Endothelial cell of umbilical vein (primary cell): ENCODE measurements at regions not wholly inside any gene's neighbourhood (a gene's known extent, or its start where the extent isn't known, plus 50 kb on each side); places are given as distances from the start of the nearest gene placed in this dataset.

Experiments used
- BruUV-seq: library from RNA; stranded (reverse); fragments of 400-500 nt; replicated peaks from 2 replicates; lab custom pipeline; 2021; lab: Mats Ljungman, UMichigan
- CTCF ChIA-PET: fragments of 300-600, 350-600 bp; sonication (Branson Sonifier 250); formaldehyde crosslinking; loops from one replicate; lab custom pipeline; 2021; ENCODE audit warnings: antibody characterized with exemption, inconsistent platforms; lab: Charles Lee
- POLR2A ChIA-PET: fragments of 300-600, 350-600 bp; sonication (Branson Sonifier 250); formaldehyde crosslinking; loops from one replicate; lab custom pipeline; 2021; ENCODE audit warnings: antibody characterized with exemption, inconsistent platforms; lab: Charles Lee
- DNase-seq: peaks from one replicate; pipeline ENCODE4 v3.0.0-alpha.2; 2011; ENCODE audit warnings: low read depth, low spot score
- FAIRE-seq: peaks from 2 replicates; lab custom pipeline; 2011; peaks lifted over from hg19 to GRCh38; lab: Jason Lieb, UNC
- H2AFZ ChIP-seq: 2 replicates; pipeline ENCODE4 v1.6.0; 2012; ENCODE audit warnings: low read depth, low read length, control low read depth, inconsistent platforms
- H3K27ac ChIP-seq: 2 replicates; pipeline ENCODE4 v1.5.1; 2011; ENCODE audit warnings: low read depth, mild to moderate bottlenecking, control low read depth, low read length, moderate library complexity; ENCODE audit not compliant: insufficient read depth
- H3K27me3 ChIP-seq, 2 experiments: 2 replicates each; pipeline versions ENCODE4 v1.6.0 to v1.6.1; 2011; ENCODE audit warnings: low read length in 2 of 2, mixed read lengths in 1 of 2; ENCODE audit not compliant: control insufficient read depth in 2 of 2, insufficient read depth in 2 of 2
- H3K36me3 ChIP-seq, 2 experiments: 2 replicates in 1 of 2; 3 replicates in 1 of 2; pipeline ENCODE4 v1.5.1; 2011; ENCODE audit warnings: low read length in 2 of 2, mild to moderate bottlenecking in 1 of 2, moderate library complexity in 1 of 2; ENCODE audit not compliant: control insufficient read depth in 2 of 2, insufficient read depth in 2 of 2; ENCODE audit errors: extremely low read depth in 1 of 2
- H3K4me1 ChIP-seq: 3 replicates; pipeline ENCODE4 v1.5.1; 2011; ENCODE audit warnings: mild to moderate bottlenecking, low read length; ENCODE audit not compliant: control insufficient read depth, insufficient read depth; ENCODE audit errors: extremely low read depth
- H3K4me2 ChIP-seq: 2 replicates; pipeline ENCODE4 v1.6.1; 2011; ENCODE audit warnings: low read length, control low read depth, mixed read lengths; ENCODE audit not compliant: insufficient read depth
- H3K4me3 ChIP-seq, 3 experiments: fragments of 200-600 bp in 1 of 3; sonication (generic), shearing (Covaris generic) in 1 of 3; replicated peaks in 1 of 3; 2 replicates each; pipeline ENCODE4 v1.5.1; 2011 to 2016; ENCODE audit warnings: control low read depth in 3 of 3, low read length in 3 of 3, mild to moderate bottlenecking in 2 of 3, inconsistent platforms in 1 of 3, low read depth in 1 of 3, moderate library complexity in 1 of 3; ENCODE audit not compliant: insufficient read depth in 1 of 3
- H3K79me2 ChIP-seq: 2 replicates; pipeline ENCODE4 v1.6.0; 2012; ENCODE audit warnings: low read length, inconsistent platforms; ENCODE audit not compliant: control insufficient read depth, insufficient read depth
- H3K9ac ChIP-seq: replicated peaks from 2 replicates; pipeline ENCODE3; 2011; ENCODE audit warnings: low read length, control low read depth; ENCODE audit not compliant: insufficient read depth; ENCODE audit errors: extremely low read depth
- H3K9me1 ChIP-seq: replicated peaks from 3 replicates; pipeline ENCODE4 v1.6.0; 2011; ENCODE audit warnings: mild to moderate bottlenecking, low read length; ENCODE audit not compliant: control insufficient read depth, insufficient read depth; ENCODE audit errors: extremely low read depth
- H3K9me3 ChIP-seq: replicated peaks from 2 replicates; pipeline ENCODE4 v1.5.1; 2012; ENCODE audit warnings: low read length, inconsistent platforms; ENCODE audit not compliant: control insufficient read depth, insufficient read depth
- H4K20me1 ChIP-seq: replicated peaks from 2 replicates; pipeline ENCODE3; 2011; ENCODE audit warnings: mild to moderate bottlenecking, low read length; ENCODE audit not compliant: control insufficient read depth, insufficient read depth; ENCODE audit errors: extremely low read depth
- CTCF ChIP-seq, 2 donors: IDR thresholded peaks; 1 replicate in 1 of 2; 2 replicates in 1 of 2; pipeline ENCODE4 v1.5.1; 2011; ENCODE audit warnings: low read length in 2 of 2, mild to moderate bottlenecking in 2 of 2, moderate library complexity in 2 of 2, control low read depth in 1 of 2, inconsistent platforms in 1 of 2, low read depth in 1 of 2; ENCODE audit not compliant: insufficient read depth in 1 of 2; ENCODE audit errors: extremely low read depth in 1 of 2
- EZH2 ChIP-seq: IDR thresholded peaks from 2 replicates; pipeline ENCODE4 v1.6.1; 2012; ENCODE audit warnings: borderline replicate concordance, low read depth, mild to moderate bottlenecking, moderate library complexity, low read length, inconsistent platforms; ENCODE audit not compliant: severe bottlenecking
- FOS ChIP-seq: IDR thresholded peaks from 2 replicates; pipeline ENCODE4 v1.6.1; 2011; ENCODE audit warnings: mild to moderate bottlenecking, low read length, moderate library complexity, borderline replicate concordance; ENCODE audit not compliant: insufficient read depth
- GATA2 ChIP-seq: IDR thresholded peaks from 2 replicates; pipeline ENCODE4 v1.7.0; 2011; ENCODE audit warnings: low read depth, mild to moderate bottlenecking, moderate library complexity, mixed read lengths, low read length; ENCODE audit not compliant: insufficient read length, insufficient read depth
- JUN ChIP-seq: IDR thresholded peaks from 2 replicates; pipeline ENCODE4 v1.6.1; 2011; ENCODE audit warnings: borderline replicate concordance, low read depth; ENCODE audit not compliant: insufficient read length, insufficient read depth
- MAX ChIP-seq: IDR thresholded peaks from 2 replicates; pipeline ENCODE4 v1.6.1; 2011; ENCODE audit not compliant: insufficient read depth, insufficient read length
- MYC ChIP-seq: IDR thresholded peaks from one replicate; pipeline ENCODE4 v1.6.1; 2011; ENCODE audit warnings: mild to moderate bottlenecking, low read depth, low read length
- POLR2A ChIP-seq: IDR thresholded peaks from 2 replicates; pipeline ENCODE4 v1.6.1; 2012; ENCODE audit warnings: low read depth, mild to moderate bottlenecking, control low read depth, low read length
- POLR2AphosphoS5 ChIP-seq: IDR thresholded peaks from 2 replicates; pipeline ENCODE4 v1.6.1; 2012; ENCODE audit warnings: low read depth, mild to moderate bottlenecking, control low read depth, low read length, moderate library complexity; ENCODE audit not compliant: insufficient read depth
- dilution Hi-C: fragments of 300-500 bp; cut with MboI; formaldehyde crosslinking; loops from one replicate; pipeline ENCODE4 v1.15.0; 2019; ENCODE audit warnings: low sequenced_read_pairs; ENCODE audit not compliant: extremely low pct_ligation_motif_present
- intact Hi-C: fragments of 100-400 bp; cut with micrococcal nuclease; formaldehyde crosslinking; loops from one replicate; pipeline ENCODE4 v1.10.0; 2022

GRCh38 chr6:163866192-163866591 lies 451.7 kb downstream of the QKI start:
- Histone ChIP-seq H3K9me3 (no peaks in the 10 kb centered on the region), H3K9me1 (no peaks in the 10 kb centered on the region), H2AFZ (no peak overlapping the region), H4K20me1 (no peaks in the 10 kb centered on the region), H3K27me3 (no peaks in the 10 kb centered on the region), H3K9ac (no peak overlapping the region), H3K4me1 (no peaks in the 10 kb centered on the region), H3K27ac (no peak overlapping the region), H3K4me3 (no peak overlapping the region), H3K79me2 (no peaks in the 10 kb centered on the region), H3K36me3 (no peaks in the 10 kb centered on the region), H3K4me2 (no peak overlapping the region)
- DNase-seq (no peak), FAIRE-seq (no peak)
- no TSS peak for BruUV-seq
- CTCF ChIA-PET = no interaction called here
- TF ChIP-seq MAX = no peak
- TF ChIP-seq MYC = no peak
- TF ChIP-seq FOS = no peak
- no peak for TF ChIP-seq POLR2AphosphoS5
- TF ChIP-seq GATA2 = no peak
- no peak for TF ChIP-seq POLR2A
- no peak for TF ChIP-seq CTCF (IDR thresholded peaks at IDR 0.05; ENCODE audit: extremely low read depth in 1 of 2, insufficient read depth in 1 of 2, low read depth in 1 of 2, low read length in 2 of 2)
- TF ChIP-seq JUN = no peak
- no peak for TF ChIP-seq EZH2
- intact Hi-C loops (no loop called here), dilution Hi-C loops (no loop called here)
- POLR2A ChIA-PET = no interaction called here
